A549 (cell line): ENCODE measurements at regions not wholly inside any gene's neighbourhood (a gene's known extent, or its start where the extent isn't known, plus 50 kb on each side); places are given as distances from the start of the nearest gene placed in this dataset.

Experiments used
- TF ChIP-seq, protein P1 (sequence below): fragments of >200 bp; sonication (Bioruptor Twin); formaldehyde crosslinking; IDR thresholded peaks from 3 replicates; pipeline ENCODE4 v1.5.1; 2016
- TF ChIP-seq, protein P2 (sequence below): IDR thresholded peaks from 2 replicates; pipeline ENCODE4 v1.6.1; 2012

DNA sequence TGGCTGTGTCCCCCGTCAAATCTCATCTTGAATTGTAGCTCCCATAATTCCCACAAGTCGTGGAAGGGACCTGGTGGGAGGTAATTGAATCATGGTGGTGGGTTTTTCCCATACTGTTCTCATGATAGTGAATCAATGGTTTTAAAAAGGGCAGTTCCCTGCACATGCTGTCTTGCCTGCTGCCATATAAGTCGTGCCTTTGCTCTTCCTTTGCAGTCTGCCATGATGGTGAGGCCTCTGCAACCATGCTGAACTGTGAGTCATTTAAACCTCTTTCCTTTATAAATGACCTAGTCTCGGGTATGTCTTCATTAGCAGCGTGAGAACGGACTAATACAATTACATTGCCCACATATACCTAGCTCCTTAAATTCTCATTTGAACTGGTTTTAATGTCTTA is 353.0 kb upstream of the KLF4 start:
- TF ChIP-seq, protein P1, sequence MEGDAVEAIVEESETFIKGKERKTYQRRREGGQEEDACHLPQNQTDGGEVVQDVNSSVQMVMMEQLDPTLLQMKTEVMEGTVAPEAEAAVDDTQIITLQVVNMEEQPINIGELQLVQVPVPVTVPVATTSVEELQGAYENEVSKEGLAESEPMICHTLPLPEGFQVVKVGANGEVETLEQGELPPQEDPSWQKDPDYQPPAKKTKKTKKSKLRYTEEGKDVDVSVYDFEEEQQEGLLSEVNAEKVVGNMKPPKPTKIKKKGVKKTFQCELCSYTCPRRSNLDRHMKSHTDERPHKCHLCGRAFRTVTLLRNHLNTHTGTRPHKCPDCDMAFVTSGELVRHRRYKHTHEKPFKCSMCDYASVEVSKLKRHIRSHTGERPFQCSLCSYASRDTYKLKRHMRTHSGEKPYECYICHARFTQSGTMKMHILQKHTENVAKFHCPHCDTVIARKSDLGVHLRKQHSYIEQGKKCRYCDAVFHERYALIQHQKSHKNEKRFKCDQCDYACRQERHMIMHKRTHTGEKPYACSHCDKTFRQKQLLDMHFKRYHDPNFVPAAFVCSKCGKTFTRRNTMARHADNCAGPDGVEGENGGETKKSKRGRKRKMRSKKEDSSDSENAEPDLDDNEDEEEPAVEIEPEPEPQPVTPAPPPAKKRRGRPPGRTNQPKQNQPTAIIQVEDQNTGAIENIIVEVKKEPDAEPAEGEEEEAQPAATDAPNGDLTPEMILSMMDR: no peak
- TF ChIP-seq, protein P2, sequence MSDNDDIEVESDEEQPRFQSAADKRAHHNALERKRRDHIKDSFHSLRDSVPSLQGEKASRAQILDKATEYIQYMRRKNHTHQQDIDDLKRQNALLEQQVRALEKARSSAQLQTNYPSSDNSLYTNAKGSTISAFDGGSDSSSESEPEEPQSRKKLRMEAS: no peak
